Panc1 (cell line): ENCODE measurements at regions not wholly inside any gene's neighbourhood (a gene's known extent, or its start where the extent isn't known, plus 50 kb on each side); places are given as distances from the start of the nearest gene placed in this dataset.

Source experiments
- ATAC-seq: fragments of 200-7000 bp; cut with Tn5 transposase; 2 replicates; pipeline ENCODE4 v1.9.1; 2020; ENCODE audit warnings: mild to moderate bottlenecking, moderate library complexity
- BruUV-seq: library from RNA; stranded (reverse); fragments of 400-500 nt; replicated peaks from 2 replicates; lab custom pipeline; 2021; lab: Mats Ljungman, UMichigan
- CTCF ChIA-PET: fragments of 300-600 bp; sonication (Branson Sonifier 250); formaldehyde crosslinking; loops from one replicate; lab custom pipeline; 2022; ENCODE audit warnings: antibody characterized with exemption; lab: Charles Lee
- POLR2A ChIA-PET: fragments of 300-600 bp; sonication (Branson Sonifier 250); formaldehyde crosslinking; loops from one replicate; lab custom pipeline; 2022; ENCODE audit warnings: antibody characterized with exemption; lab: Charles Lee
- DNase-seq: peaks from one replicate; pipeline ENCODE4 v3.0.0-alpha.2; 2010; ENCODE audit warnings: low read depth, low spot score
- H3K27ac ChIP-seq: 2 replicates; pipeline ENCODE4 v1.5.1; 2011; ENCODE audit warnings: mild to moderate bottlenecking, low read length, inconsistent platforms
- H3K27me3 ChIP-seq: fragments of 200-500 bp; sonication (Bioruptor generic); 2 replicates; pipeline ENCODE4 v1.6.0; 2014; ENCODE audit warnings: low read length, inconsistent platforms; ENCODE audit not compliant: control insufficient read depth, insufficient read depth
- H3K36me3 ChIP-seq: fragments of 200-500 bp; sonication (Bioruptor generic); 2 replicates; pipeline ENCODE4 v1.5.1; 2014; ENCODE audit warnings: inconsistent platforms, mild to moderate bottlenecking, low read length, moderate library complexity; ENCODE audit not compliant: control insufficient read depth, insufficient read depth
- H3K4me1 ChIP-seq: 2 replicates; pipeline ENCODE4 v1.5.1; 2011; ENCODE audit warnings: inconsistent platforms, mild to moderate bottlenecking, low read length, moderate library complexity; ENCODE audit not compliant: control insufficient read depth, insufficient read depth
- H3K4me3 ChIP-seq, 2 experiments: 2 replicates each; pipeline ENCODE4 v1.5.1; 2011 to 2012; ENCODE audit warnings: low read depth in 2 of 2, low read length in 2 of 2, mild to moderate bottlenecking in 2 of 2, inconsistent platforms in 1 of 2, moderate library complexity in 1 of 2
- H3K9me3 ChIP-seq: fragments of 200-500 bp; sonication (Bioruptor generic); 2 replicates; pipeline ENCODE4 v1.5.1; 2014; ENCODE audit warnings: low read depth, mild to moderate bottlenecking, inconsistent platforms, low read length, moderate library complexity; ENCODE audit not compliant: control insufficient read depth, insufficient read depth
- CTCF ChIP-seq: fragments of 450-650 bp; IDR thresholded peaks from 2 replicates; pipeline ENCODE4 v1.5.1; 2017; ENCODE audit warnings: mild to moderate bottlenecking
- POLR2AphosphoS5 ChIP-seq: IDR thresholded peaks from 2 replicates; pipeline ENCODE4 v1.6.1; 2012; ENCODE audit warnings: mild to moderate bottlenecking, low read depth, low read length, moderate library complexity
- REST ChIP-seq, 2 experiments: IDR thresholded peaks; 2 replicates each; pipeline ENCODE4 v1.6.1; 2011 to 2012; ENCODE audit warnings: low read depth in 2 of 2, control low read depth in 1 of 2, low read length in 1 of 2, mild to moderate bottlenecking in 1 of 2, moderate library complexity in 1 of 2; ENCODE audit not compliant: insufficient read depth in 1 of 2
- SIN3A ChIP-seq: IDR thresholded peaks from 2 replicates; pipeline ENCODE4 v1.6.1; 2012; ENCODE audit warnings: low read depth, mild to moderate bottlenecking, low read length, moderate library complexity, borderline replicate concordance; ENCODE audit not compliant: insufficient read depth
- TCF7L2 ChIP-seq: IDR thresholded peaks from 2 replicates; pipeline ENCODE4 v1.6.1; 2011; ENCODE audit warnings: mild to moderate bottlenecking, low read depth, low read length, inconsistent platforms
- in situ Hi-C: cut with HindIII; loops from 2 replicates; pipeline ENCODE4 v1.10.0; 2016; ENCODE audit warnings: low sequenced_read_pairs, low pct_unique_long_range_greater_than_20kb
- intact Hi-C: fragments of 100-400 bp; cut with micrococcal nuclease; formaldehyde crosslinking; loops from one replicate; pipeline ENCODE4 v1.10.0; 2022; ENCODE audit not compliant: unreplicated experiment

- POLR2A ChIA-PET, result no interaction called here
- H3K36me3 ChIP-seq, result no peaks in the 10 kb centered on the region
- in situ Hi-C loops (no loop called here), intact Hi-C loops (no loop called here)
- no peak overlapping the region for H3K27ac ChIP-seq
- no TSS peak for BruUV-seq
- DNase-seq, result no peak
- no peaks in the 10 kb centered on the region for H3K4me1 ChIP-seq
- H3K9me3 ChIP-seq, result no peaks in the 10 kb centered on the region
- no peak for TF ChIP-seq REST (IDR thresholded peaks at IDR 0.05; ENCODE audit: insufficient read depth in 1 of 2, low read depth in 2 of 2, low read length in 1 of 2)
- TF ChIP-seq TCF7L2, result no peak
- no peak for TF ChIP-seq CTCF
- no peak for TF ChIP-seq SIN3A
- no peak for TF ChIP-seq POLR2AphosphoS5
- CTCF ChIA-PET, result interaction anchor here (0.6 kb wide), 1 partner anchor 661 kb away, joined by 3 read pairs; no protein-coding TSS in a partner anchor
- ATAC-seq, result no peak
- no peak overlapping the region for H3K4me3 ChIP-seq
- H3K27me3 ChIP-seq, result peaks cover 19% of the 10 kb centered on the region
Observed at GRCh38 chr2:237016121-237016915, 69.4 kb upstream of the COPS8 start.

- ChIA-PET CTCF (no interaction called here), POLR2A (no interaction called here)
- Histone ChIP-seq H3K4me1 (no peaks in the 10 kb centered on the region), H3K27ac (no peak overlapping the region), H3K36me3 (no peaks in the 10 kb centered on the region), H3K4me3 (no peak overlapping the region), H3K27me3 (peaks cover 12% of the 10 kb centered on the region), H3K9me3 (no peaks in the 10 kb centered on the region)
- DNase-seq (no peak), ATAC-seq (no peak)
- in situ Hi-C loops, result no loop called here
- TF ChIP-seq SIN3A (no peak), TCF7L2 (no peak), POLR2AphosphoS5 (no peak), CTCF (no peak), REST (IDR thresholded peaks at IDR 0.05; ENCODE audit: insufficient read depth in 1 of 2, low read depth in 2 of 2, low read length in 1 of 2) (no peak)
- no TSS peak for BruUV-seq
- intact Hi-C loops, result no loop called here
Observed at GRCh38 chr2:237020090-237020489, 65.6 kb upstream of the COPS8 start.
